ENCODE measurements at regions not wholly inside any gene's neighbourhood (a gene's known extent, or its start where the extent isn't known, plus 50 kb on each side); places are given as distances from the start of the nearest gene placed in this dataset.

- Histone ChIP-seq H4K20me1 (ENCODE audit: control insufficient read depth, insufficient read depth, low read depth, low read length) (no peaks in the 10 kb centered on the region), H3K9me2 (replicated peaks; ENCODE audit: control insufficient read depth, low read length) (no peaks in the 10 kb centered on the region), H3K79me2 (ENCODE audit: control insufficient read depth, low read length) (no peaks in the 10 kb centered on the region), H3K4me2 (ENCODE audit: low read length) (no peak overlapping the region), H3K9me3 (ENCODE audit: control insufficient read depth, insufficient read depth, low read length) (no peaks in the 10 kb centered on the region), H3K36me3 (ENCODE audit: control insufficient read depth, low read length) (no peaks in the 10 kb centered on the region), H3K27ac (ENCODE audit: low read depth, low read length) (no peak overlapping the region), H3K4me3 (ENCODE audit: low read length) (no peak overlapping the region), H3F3A (ENCODE audit: control insufficient read depth, insufficient read depth) (no peaks in the 10 kb centered on the region), H3K27me3 (ENCODE audit: control insufficient read depth, low read length) (no peaks in the 10 kb centered on the region), H3K4me1 (ENCODE audit: control insufficient read depth, low read length) (no peaks in the 10 kb centered on the region)
- no peak for TF ChIP-seq CTCF (IDR thresholded peaks at IDR 0.05; ENCODE audit: low read depth, low read length, poor library complexity, severe bottlenecking)
- no peak for TF ChIP-seq EZH2phosphoT487 (IDR thresholded peaks at IDR 0.05; ENCODE audit: borderline replicate concordance, low read length)
Measured at GRCh38 chr3:147551491-147551890, 142.3 kb downstream of the ZIC1 start.

DNA sequence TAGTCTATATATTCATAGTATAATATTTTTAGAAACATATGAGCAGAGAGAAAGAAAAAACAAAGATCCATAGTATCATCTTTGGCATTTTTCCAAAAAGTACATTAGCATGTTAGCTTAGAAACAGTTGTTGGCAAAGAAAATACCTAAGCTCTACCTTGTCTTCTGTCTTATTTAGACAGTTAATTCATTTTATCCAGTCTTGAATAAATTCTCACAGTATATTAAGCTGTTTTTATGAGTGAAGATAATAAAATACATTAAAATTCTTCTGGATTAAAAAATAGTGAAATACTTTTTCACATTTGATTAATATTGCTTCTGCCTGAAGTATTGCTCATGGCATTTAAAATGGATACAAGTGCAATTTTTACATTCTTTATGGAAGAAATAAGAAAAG, 145.2 kb downstream of the ZIC1 start:
- no peak for TF ChIP-seq EZH2phosphoT487 (IDR thresholded peaks at IDR 0.05; ENCODE audit: borderline replicate concordance, low read length)
- no peak for TF ChIP-seq CTCF (IDR thresholded peaks at IDR 0.05; ENCODE audit: low read depth, low read length, poor library complexity, severe bottlenecking)
- Histone ChIP-seq H3K4me1 (ENCODE audit: control insufficient read depth, low read length) (no peaks in the 10 kb centered on the region), H3K27ac (ENCODE audit: low read depth, low read length) (no peak overlapping the region), H3K9me2 (replicated peaks; ENCODE audit: control insufficient read depth, low read length) (no peaks in the 10 kb centered on the region), H3K4me2 (ENCODE audit: low read length) (no peak overlapping the region), H3K79me2 (ENCODE audit: control insufficient read depth, low read length) (no peaks in the 10 kb centered on the region), H3K9me3 (ENCODE audit: control insufficient read depth, insufficient read depth, low read length) (no peaks in the 10 kb centered on the region), H3K27me3 (ENCODE audit: control insufficient read depth, low read length) (no peaks in the 10 kb centered on the region), H3K36me3 (ENCODE audit: control insufficient read depth, low read length) (no peaks in the 10 kb centered on the region), H3K4me3 (ENCODE audit: low read length) (no peak overlapping the region), H4K20me1 (ENCODE audit: control insufficient read depth, insufficient read depth, low read depth, low read length) (no peaks in the 10 kb centered on the region), H3F3A (ENCODE audit: control insufficient read depth, insufficient read depth) (no peaks in the 10 kb centered on the region)

GRCh38 chr3:147572970-147573340, 163.8 kb downstream of the ZIC1 start:
- no peak overlapping the region for H3K4me3 ChIP-seq (ENCODE audit: low read length)
- no peak overlapping the region for H3K4me2 ChIP-seq (ENCODE audit: low read length)
- no peaks in the 10 kb centered on the region for H3K79me2 ChIP-seq (ENCODE audit: control insufficient read depth, low read length)
- H3K36me3 ChIP-seq (ENCODE audit: control insufficient read depth, low read length) = no peaks in the 10 kb centered on the region
- H3K9me2 ChIP-seq (replicated peaks; ENCODE audit: control insufficient read depth, low read length) = no peaks in the 10 kb centered on the region
- H3K9me3 ChIP-seq (ENCODE audit: control insufficient read depth, insufficient read depth, low read length) = no peaks in the 10 kb centered on the region
- H3K4me1 ChIP-seq (ENCODE audit: control insufficient read depth, low read length) = no peaks in the 10 kb centered on the region
- H3F3A ChIP-seq (ENCODE audit: control insufficient read depth, insufficient read depth) = no peaks in the 10 kb centered on the region
- no peaks in the 10 kb centered on the region for H3K27me3 ChIP-seq (ENCODE audit: control insufficient read depth, low read length)
- H3K27ac ChIP-seq (ENCODE audit: low read depth, low read length) = no peak overlapping the region
- H4K20me1 ChIP-seq (ENCODE audit: control insufficient read depth, insufficient read depth, low read depth, low read length) = no peaks in the 10 kb centered on the region
- no peak for TF ChIP-seq CTCF (IDR thresholded peaks at IDR 0.05; ENCODE audit: low read depth, low read length, poor library complexity, severe bottlenecking)
- no peak for TF ChIP-seq EZH2phosphoT487 (IDR thresholded peaks at IDR 0.05; ENCODE audit: borderline replicate concordance, low read length)

GRCh38 chr3:147574621-147575020, 165.5 kb downstream of the ZIC1 start:
- Histone ChIP-seq H3K4me3 (ENCODE audit: low read length) (no peak overlapping the region), H3K27ac (ENCODE audit: low read depth, low read length) (no peak overlapping the region), H3K79me2 (ENCODE audit: control insufficient read depth, low read length) (no peaks in the 10 kb centered on the region)

More at GRCh38 chr3:147574621-147575020, 165.5 kb downstream of the ZIC1 start:
- Histone ChIP-seq H3K4me1 (ENCODE audit: control insufficient read depth, low read length) (no peaks in the 10 kb centered on the region), H3F3A (ENCODE audit: control insufficient read depth, insufficient read depth) (no peaks in the 10 kb centered on the region), H3K9me3 (ENCODE audit: control insufficient read depth, insufficient read depth, low read length) (no peaks in the 10 kb centered on the region), H4K20me1 (ENCODE audit: control insufficient read depth, insufficient read depth, low read depth, low read length) (no peaks in the 10 kb centered on the region), H3K4me2 (ENCODE audit: low read length) (no peak overlapping the region), H3K27me3 (ENCODE audit: control insufficient read depth, low read length) (no peaks in the 10 kb centered on the region), H3K36me3 (ENCODE audit: control insufficient read depth, low read length) (no peaks in the 10 kb centered on the region), H3K9me2 (replicated peaks; ENCODE audit: control insufficient read depth, low read length) (no peaks in the 10 kb centered on the region)
- TF ChIP-seq EZH2phosphoT487 (IDR thresholded peaks at IDR 0.05; ENCODE audit: borderline replicate concordance, low read length) (no peak), CTCF (IDR thresholded peaks at IDR 0.05; ENCODE audit: low read depth, low read length, poor library complexity, severe bottlenecking) (no peak)
